ENCODE measurements at regions not wholly inside any gene's neighbourhood (a gene's known extent, or its start where the extent isn't known, plus 50 kb on each side); places are given as distances from the start of the nearest gene placed in this dataset.
"Not testable (repeated sequence)": the region's sequence is repeated elsewhere in the genome, so short reads cannot be mapped to it uniquely, and the experiment has no call there.

DNA sequence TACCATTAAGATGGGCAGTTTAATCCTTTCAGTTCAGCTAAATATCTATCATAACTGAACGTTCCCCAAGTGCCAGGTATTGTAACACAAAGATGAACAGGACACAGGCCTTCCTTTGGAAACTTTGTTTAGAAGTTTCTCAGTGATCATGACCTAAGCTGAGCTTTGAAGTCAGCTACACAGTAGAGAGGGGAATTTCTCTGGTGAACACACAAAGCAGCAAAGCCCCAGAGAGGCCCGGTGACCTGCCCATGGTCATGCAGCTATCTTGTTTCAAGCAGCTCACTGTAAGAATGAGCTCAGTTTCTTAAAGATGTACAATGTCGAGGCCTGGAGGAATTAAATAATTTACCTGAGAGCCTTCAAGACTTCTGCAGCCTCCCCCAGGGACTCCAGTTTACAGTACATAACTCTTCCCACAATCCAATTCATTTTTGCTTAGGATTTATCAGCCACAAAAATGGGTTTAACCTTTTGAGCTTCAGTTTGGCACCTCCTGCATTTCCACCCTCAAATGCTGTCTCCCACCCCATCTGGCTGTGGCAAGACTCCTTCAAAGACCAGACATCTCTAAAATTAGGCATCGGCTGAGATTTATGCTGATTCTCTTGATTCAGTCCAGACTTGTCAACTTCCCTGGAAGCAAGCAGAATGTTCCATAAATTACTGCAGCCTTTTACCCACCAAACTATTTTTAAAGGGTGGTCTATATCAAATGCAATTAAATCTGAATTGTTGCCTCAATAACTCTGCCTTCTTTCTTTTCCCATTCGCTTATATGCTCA, 325.6 kb downstream of the TXNL1 start:
- DNase-seq = no peak

DNA sequence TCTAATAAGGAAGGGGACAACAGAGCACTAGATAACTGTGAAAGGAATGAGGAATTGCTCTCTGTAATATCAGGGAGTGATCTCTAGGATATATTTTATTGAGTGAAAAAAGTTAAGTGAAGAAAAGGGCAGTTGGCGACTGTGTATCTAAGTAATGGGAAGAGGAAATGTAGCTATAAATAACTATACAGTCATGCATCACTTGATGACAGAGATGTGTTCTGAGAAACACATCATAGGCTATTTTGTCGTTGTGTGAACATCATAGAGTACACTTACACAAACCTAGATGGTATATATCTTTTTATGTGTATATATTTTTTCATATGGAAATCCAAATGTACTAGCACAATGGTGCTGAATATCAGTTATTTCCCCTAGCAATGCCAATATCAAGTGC, 329.3 kb downstream of the TXNL1 start:
- DNase-seq = no peak

- peak; percentile 18 for DNase-seq
Observed at GRCh38 chr18:56307354-56308170, 330.8 kb downstream of the TXNL1 start.

DNA sequence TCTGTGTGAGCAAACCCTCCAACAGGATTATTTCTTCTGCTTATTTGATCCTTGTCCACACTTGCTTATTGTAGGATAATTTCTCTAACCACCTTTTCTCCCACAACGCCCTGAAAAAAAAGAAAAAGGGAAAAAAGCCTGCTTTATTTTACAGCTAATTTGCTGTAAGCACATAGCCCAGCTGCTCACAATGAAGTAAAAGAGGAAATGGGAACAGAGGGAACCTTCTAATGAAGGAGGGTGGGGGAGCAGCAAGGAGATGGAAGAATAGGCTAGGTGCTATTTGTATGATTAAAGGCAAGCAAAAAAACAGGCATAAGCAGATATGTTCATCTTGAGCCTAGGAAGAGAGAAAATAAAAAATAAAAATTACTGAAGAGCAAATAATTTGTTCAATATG, 331.6 kb downstream of the TXNL1 start:
- no peak for DNase-seq

DNA sequence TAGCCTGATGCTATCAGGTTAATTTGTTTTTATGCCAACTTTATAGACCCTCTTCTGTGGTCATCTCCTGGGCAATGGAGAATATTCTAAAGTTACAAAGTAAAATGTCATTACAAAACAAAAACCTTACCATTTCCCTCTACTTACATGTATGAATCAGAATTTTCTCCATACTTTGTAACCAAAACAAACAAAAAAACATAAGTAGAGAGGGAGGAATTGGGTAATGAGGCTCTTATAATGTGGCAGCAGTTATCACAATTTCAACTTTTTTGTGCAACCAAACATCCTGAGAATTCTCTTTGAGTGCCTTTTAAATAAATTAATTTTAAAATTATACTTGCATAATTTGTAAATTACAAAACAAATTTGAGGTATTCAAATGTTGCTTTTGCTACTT, 332.8 kb downstream of the TXNL1 start:
- DNase-seq = no peak

- no peak for DNase-seq
Observed at GRCh38 chr18:56302156-56302555, 336.2 kb downstream of the TXNL1 start.

- DNase-seq = no peak
Observed at GRCh38 chr18:56299740-56300139, 338.7 kb downstream of the TXNL1 start.

GRCh38 chr18:56298935-56299334, 339.5 kb downstream of the TXNL1 start:
- DNase-seq = no peak

GRCh38 chr18:56296381-56296780, 342.0 kb downstream of the TXNL1 start:
- no peak for DNase-seq

DNA sequence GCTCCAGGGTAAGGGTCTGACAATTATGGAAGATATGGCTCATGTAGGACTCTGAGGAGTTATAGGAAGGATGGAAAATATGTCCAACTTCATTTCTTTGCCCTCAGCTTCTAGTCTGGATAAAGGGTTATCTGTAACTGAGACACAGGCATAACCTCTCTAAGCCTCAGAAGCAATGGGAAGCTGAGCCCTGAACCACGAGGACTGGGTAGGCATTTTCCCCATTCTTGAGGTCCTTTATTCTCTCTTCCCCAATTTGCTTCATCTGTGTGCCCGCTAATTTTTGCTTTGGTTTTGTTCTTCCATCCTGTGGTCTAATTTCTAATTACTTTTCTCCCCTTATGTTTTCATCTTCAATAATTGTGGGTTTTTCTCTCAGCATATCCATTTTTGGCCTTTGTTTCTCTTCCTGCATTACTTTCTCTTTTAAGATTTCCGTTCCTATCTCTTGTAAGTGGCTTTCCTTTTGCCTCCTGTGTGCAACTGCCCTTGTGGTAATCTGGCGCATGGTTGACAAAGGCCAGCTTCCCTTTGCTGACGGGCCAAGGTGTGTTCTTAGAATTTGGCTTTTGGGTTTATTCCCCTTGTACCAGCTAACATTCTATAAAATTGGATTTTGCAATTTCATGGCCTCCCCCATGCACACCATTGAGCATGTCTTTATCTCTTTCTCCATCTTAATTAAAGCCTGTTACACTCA, 343.8 kb downstream of the TXNL1 start:
- DNase-seq = no peak

DNA sequence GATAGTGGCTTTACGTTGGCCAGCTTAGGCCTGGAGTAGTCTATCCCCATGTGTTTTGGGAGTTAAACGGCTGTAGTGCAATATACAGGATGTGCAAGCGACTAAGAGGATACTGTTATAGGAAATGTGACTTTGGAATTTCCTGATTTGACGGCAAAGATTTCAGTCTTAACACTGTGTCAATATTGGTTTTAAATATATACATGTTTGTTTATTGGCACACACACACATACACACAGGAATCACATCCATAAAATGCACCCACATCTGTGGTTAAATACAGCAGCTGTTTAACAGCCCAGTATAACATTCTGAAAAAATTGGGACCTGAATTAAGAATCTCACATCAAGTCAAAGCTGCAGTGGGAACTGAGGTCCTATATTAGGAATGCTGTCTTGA, 347.1 kb downstream of the TXNL1 start:
- no peak for DNase-seq

DNA sequence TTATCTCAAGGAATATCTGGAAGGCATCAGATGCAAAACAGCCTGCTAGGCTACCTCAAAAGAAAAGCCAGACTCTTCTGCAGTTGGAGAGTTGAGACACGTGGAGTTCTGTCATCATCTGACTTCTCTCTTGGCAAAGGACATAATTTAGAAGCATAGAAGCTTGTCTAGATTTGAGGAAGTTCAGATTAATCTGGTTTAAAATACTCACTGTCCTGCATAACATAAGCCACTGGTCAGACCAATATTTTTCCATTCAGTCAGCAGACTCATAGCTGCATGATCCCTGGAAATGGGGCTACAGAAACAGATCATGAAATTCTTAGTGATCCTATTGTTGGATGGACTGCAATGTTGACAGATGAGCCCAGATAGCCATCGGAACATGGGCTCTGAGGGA, 349.0 kb downstream of the TXNL1 start:
- no peak for DNase-seq

GRCh38 chr18:56286775-56287325, 351.5 kb downstream of the TXNL1 start:
- no peak for DNase-seq

DNA sequence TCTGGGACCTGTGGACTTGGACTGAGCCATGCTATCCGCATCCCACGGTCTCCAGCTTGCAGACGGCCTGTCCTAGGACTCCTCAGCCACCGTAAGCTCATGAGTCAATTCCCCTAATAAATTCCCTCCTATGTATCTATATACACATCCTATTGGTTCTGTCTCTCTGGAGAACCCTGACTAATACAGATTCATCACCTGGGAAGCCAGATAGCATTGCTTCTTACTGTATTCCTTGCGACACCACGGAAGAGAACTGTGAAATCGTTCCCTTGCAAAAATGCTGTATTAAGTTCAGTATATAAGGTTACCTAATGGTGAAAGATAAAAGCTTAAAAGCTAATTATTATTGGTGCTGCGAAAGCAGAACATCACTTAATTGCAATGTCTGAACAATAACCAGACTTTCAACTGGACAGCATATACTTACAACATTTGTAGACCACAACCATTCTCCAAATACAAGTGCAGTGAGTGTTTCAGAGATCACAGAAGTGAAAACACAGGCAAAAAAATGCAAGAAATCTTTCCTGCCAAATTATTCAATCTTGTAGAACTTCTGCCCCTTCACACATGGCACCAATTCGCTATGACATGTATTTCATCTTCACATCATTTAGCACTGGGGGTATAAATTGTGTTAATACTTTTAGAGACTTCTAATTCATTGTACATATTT, 352.9 kb downstream of the TXNL1 start:
- no peak for DNase-seq

GRCh38 chr18:56284319-56284718, 354.1 kb downstream of the TXNL1 start:
- DNase-seq = no peak

- no peak for DNase-seq
Observed at GRCh38 chr18:56283316-56283715, 355.1 kb downstream of the TXNL1 start.

GRCh38 chr18:56282234-56283104, 355.9 kb downstream of the TXNL1 start:
- DNase-seq = no peak

DNA sequence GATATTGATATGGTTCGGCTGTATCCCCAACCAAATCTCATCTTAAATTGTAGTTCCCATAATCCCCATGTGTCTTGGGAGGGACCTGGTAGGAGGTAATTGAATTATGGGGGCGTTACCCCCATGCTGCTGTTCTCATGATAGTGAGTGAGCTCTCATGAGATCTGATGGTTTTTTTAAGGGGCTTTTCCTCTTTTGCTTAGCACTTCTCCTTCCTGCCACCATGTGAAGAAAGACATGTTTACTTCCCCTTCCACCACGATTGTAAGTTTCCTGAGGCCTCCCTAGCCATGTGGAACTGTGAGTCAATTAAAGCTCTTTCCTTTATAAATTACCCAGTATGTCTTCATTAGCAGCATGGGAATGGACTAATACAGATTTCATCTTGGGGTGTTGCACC, 358.6 kb downstream of the TXNL1 start:
- not testable (repeated sequence) for DNase-seq

DNA sequence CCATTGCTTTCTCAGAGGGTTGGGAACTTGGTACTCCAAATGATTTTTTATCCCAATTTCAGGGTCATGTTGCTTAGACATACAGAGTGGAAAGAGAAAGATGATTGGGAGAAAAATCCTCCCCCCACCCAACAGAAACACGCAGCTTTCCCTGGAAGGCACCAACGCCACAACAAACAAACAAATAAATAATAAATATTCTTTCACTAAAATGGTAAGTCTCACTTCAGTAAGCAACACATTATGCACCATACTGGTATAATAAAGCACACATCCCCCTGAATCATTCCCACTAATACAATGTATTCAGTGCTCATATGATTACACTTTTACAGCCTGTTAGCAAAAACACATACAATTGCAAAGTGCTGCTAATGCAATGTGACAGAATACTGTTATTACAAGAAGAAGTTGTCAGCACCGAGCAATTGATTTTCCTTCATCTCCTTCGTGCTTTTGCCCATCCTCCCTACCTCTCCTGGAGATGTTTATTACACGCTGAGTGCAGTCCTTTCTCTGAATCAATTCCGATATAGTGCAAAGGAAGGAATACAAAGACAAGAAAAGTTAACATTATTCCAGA, 359.9 kb downstream of the TXNL1 start:
- no peak for DNase-seq

- no peak for DNase-seq
Observed at GRCh38 chr18:56276466-56276865, 361.9 kb downstream of the TXNL1 start.

DNA sequence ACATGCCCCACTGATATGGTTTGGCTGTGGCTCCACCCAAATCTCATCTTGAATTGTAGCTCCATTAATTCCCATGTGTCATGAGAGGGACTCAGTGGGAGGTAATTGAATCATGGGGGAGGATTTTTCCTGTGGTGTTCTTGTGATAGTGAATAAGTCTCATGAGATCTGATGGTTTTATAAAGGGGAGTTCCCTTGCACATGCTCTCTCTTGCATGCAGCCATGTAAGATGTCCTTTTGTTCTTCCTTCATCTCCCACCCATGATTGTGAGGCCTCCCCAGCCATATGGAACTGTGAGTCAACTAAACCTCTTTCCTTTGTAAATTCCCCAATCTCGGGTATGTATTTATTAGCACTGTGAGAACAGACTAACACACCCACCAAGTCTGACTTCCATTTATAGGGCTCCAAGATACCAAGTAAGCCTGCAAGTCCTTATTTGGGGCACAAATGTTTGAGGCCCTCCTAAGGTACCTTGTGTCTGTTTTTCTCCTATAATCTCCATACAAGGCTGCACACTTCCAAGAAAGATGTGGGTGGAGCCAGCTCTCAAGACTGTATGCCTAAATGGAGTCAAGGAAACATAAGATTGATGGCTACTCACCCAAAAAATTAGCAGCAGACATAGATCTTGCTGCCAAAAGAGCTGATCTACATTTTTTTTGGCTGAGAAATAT, 364.7 kb downstream of the TXNL1 start:
- no peak for DNase-seq

Data from RPMI8226 (cell line).